ENCODE measurements at regions not wholly inside any gene's neighbourhood (a gene's known extent, or its start where the extent isn't known, plus 50 kb on each side); places are given as distances from the start of the nearest gene placed in this dataset.

DNA sequence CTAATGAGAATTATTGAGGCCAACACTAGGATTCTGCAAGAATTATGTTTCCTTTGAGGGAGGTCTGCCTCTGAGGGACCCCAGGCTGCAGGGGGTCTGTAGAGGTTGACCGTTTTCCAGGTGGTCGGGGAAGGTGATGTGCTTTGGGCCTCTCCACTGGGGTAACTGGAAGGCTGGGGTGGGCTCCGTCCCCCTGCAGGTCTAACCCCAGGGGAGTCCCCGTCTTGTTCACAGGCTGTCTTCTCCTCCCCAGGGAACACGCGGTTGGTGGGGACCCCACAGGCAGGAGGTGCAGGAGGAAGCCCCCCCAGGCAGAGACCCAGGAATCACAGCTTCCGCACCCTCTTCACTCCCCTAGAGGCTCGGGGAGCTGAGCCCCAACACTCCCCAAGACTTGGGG is 726.4 kb downstream of the BRD1 start:
- DNase-seq (ENCODE audit: low read depth in 2 of 3, low spot score in 2 of 3), result no peak

DNA sequence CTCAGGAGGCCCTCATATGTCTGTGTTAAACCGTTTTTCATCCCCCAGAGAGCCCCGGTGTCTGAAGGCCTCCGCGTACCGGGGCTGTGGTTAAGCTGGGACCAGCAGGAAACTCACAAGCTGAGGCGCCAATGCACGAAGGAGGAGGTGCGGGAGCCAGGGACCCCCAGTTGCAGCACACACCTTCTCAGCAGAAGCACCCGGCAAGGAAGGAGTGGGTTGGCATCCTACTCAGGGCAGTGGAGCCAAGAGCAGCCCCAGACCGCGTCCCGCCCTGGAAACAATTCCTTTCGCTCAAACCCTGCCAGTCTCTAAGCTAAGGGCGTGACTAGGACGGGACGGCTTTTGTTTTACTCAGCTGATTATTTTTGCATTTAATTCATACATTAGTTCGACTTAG is 726.9 kb downstream of the BRD1 start:
- no peak for DNase-seq (ENCODE audit: low read depth in 2 of 3, low spot score in 2 of 3)

DNA sequence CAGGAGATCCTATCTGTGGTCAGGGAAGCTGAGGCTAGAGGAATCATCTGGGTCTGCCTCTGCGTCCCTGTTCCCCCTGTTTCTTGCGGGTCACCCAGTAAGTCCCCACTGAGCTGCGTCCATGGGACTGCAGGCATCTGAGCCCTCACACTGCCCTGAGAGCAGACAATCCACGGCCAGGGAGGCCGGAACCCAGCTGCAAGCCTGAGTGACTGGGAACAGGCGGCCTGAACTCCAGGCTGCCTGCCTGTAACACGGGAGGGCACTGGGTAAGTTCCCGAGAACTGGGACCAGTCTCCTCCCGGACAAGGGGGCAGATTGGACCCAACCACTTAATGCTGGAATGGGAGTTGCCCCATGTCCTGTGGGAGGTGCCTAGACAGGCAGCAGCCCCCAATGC is 727.4 kb downstream of the BRD1 start:
- DNase-seq (ENCODE audit: low read depth in 2 of 3, low spot score in 2 of 3), result no peak

DNA sequence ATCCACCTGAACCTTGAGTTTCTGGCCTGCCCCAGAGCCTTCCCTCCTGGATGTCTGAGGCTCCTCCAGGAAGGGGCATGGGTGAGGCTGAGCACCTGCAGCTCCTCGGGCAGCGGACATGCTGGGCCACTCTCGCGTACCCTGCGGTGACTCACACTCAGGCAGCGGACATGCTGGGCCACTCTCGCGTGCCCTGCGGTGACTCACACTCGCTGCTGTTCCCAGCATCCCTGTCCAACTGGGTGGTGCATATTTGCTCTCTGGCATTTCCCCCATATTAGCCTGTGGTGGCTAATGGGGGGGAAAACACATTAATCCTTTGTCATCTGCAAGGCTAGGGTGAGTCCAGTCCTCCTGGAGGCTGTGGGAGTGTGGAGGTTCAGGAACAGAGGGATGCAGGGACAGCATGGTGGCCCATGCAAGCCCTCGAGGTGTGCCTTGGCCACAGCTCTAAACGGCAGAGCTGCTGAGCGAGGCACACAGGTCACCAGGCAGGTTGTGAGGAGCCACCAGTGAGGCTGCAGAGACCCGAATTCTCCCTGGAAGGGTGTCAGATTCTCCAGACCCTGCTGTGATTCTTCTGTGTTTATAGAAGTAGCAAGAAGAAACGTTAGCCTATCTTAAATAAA is 728.1 kb downstream of the BRD1 start:
- DNase-seq (ENCODE audit: low read depth in 2 of 3, low spot score in 2 of 3), result no peak

DNA sequence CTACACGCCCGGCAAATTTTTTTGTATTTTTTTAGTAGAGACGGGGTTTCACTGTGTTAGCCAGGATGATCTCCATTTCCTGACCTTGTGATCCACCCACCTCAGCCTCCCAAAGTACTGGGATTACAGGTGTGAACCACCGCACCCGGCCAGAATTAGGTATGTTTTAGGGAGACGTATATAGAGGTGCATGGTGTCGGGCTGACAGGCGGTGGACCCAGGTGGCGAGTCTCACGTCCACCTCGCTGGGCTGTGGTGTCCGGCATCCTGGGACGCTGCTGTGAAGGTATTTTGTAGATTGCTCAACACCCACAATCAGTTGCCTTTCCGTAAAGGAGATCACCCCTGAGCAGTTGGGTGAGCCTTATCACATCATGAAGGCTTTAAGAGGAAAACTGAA is 728.6 kb downstream of the BRD1 start:
- no peak for DNase-seq (ENCODE audit: low read depth in 2 of 3, low spot score in 2 of 3)

DNA sequence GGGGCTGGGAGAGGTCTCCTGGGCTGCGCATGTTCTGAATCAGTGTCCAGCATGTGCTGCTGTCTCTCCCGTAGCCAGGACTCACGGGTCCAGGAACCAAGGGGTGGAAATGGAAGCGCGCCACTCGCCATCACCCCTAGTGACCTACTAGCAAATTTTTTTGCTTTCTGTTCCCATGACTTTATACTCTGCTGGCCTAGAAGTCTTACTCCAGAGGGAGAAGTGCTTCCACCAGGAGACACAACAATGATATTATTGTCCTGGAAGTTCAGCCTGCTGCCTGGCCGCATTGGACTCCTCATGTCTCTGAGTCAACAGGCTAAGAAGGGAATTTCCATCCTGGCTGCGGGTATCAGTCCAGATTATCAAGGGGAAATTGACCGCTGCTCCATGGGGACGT is 729.7 kb downstream of the BRD1 start:
- DNase-seq (ENCODE audit: low read depth in 2 of 3, low spot score in 2 of 3), result no peak

DNA sequence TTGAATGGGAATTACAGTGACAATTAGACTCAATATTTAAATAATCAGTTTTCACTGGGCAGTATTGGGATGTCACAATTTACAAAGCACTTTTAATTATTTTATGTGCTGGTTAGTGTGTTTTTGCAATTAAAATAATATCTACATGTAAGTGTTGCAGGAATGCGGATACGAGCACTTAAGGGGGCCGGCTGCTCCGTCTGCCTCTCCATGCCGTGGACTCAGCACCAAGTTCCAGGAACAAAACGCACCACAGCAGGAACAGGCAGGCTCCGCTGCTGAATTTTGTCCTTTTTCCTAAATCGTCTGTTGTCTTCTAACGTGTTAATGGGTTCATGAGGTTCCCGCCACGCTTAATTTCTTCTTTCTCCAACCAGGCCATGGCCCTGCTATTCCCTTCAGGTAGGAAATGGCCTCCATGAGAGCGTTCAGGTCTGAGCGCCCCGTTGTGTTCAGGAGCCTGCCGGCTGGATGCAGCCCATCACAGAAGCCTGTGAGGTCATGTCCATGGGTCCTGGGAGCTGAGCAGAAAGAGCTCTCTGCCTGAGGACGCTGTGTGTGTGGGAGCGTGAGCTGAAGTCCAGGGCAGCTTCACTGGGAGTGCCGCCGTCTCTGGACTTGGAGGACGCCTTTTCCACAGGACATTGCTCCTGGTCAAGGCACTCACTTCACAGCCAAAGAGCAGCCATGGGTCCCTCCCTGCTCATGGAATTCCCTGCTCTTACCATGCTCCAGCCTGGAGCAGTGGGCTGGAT is 730.3 kb downstream of the BRD1 start:
- no peak for DNase-seq (ENCODE audit: low read depth in 2 of 3, low spot score in 2 of 3)

DNA sequence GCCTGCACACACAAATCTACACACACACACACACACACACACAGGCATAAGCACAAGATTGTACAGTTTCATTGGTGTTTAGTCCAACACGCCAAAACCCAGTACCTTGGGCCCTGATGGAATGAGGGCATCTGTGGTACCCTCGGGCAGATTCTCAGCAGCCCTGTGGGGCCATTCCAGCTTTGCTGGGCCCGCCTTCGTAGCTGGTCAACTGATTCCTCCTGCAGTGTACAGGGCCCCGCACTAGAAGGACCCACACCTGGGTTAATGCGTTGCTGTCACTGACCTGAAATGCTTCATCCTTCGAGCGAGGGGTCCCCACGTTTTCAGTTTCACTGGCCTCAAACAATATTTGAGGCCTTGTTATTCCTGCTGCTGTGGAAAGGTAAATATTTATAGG is 731.2 kb downstream of the BRD1 start:
- DNase-seq (ENCODE audit: low read depth in 2 of 3, low spot score in 2 of 3), result no peak

DNA sequence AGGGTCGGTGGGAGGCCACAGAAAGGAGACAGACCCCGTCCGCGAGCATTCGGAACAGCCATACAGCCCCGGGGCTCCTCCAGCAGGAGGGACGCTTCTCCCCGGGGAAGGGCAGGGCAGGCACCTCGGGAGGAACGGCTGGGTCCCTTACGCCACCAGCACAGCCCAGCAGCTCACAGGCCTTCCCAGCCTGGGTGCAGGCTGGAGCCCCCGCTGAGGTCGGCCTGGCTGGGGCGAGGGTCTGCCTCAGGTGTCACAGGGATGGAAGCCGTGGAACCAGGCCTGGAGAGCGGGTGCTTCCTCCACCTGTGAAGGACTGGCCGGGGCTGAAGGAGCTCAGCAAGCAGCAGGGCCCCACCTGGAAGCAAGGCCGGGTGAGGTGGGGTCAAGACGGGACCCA is 732.3 kb downstream of the BRD1 start:
- no peak for DNase-seq (ENCODE audit: low read depth in 2 of 3, low spot score in 2 of 3)

DNA sequence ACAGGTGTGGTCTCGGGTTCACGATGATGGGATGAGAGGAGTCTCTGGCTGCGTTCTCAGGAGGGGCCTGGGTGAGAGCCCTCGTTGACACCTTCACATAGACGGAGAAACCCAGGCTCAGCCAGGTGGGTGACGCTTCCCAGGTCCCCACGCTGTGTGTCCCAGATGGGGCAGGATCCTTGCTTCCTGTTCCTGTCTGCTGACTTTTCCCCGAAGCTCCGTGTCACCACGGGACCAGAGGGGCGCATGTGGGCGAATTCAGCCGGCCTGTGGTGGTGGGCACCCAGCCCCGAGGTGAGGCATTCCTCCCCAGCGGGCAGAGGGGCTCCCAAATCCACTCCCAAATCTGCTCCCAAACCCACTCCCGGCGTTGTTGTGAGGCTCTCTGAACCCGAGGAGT is 732.8 kb downstream of the BRD1 start:
- DNase-seq (ENCODE audit: low read depth in 2 of 3, low spot score in 2 of 3), result no peak

DNA sequence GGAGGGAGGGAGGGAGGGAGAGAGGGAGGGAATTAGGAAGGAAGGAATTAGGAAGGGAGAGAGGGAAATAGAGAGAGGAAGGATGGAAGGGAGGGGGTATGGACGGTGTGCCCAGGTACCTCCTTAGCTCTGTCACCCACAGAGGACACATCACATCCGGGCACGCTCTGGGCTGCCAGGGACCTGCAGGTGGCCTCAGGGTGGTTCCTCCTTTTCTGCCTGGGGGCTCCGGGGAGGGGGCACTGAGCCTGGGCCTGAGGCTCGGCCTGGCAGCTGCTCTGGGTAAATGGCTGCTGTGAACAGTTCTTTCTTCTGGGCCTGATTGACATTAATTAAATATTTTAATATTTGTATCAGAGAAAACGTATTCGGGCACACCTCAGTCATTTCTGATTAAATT is 733.5 kb downstream of the BRD1 start:
- peak in 2 of 3 donors; percentile 36 to 71 for DNase-seq (ENCODE audit: low read depth in 2 of 3, low spot score in 2 of 3)

DNA sequence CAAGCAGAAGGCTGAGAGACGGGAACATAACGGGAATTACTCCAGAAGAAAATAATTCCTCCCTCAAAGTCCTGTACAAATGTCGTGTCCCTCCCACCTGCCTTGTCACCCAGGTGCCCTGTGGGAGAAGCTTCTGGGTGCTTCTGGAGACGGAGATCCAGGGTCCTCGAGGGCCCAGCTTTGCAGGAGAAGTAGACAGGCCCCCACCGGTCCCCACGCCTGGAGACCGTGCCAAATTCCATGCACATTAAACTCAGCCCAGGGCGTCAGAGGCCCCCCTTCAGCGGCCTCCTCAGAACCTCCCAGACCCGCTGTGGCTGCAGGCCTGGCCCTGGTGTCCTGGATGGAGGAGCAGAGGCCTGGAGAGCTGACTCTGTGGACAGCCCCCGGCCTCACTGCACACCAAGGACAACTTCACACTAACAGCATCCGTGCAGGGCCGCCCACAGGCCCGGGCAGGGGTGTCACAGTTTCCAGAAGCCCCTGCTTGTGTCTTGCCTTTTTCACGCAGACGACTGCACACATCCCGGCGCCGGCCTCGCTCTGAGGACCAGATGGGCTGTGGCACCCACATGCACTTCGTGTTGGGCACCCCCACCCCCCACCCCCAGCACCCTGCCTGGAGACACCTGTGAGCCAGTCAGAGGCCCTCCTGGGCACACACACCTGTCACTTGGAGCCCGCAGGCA is 734.3 kb downstream of the BRD1 start:
- DNase-seq (ENCODE audit: low read depth in 2 of 3, low spot score in 2 of 3), result no peak

DNA sequence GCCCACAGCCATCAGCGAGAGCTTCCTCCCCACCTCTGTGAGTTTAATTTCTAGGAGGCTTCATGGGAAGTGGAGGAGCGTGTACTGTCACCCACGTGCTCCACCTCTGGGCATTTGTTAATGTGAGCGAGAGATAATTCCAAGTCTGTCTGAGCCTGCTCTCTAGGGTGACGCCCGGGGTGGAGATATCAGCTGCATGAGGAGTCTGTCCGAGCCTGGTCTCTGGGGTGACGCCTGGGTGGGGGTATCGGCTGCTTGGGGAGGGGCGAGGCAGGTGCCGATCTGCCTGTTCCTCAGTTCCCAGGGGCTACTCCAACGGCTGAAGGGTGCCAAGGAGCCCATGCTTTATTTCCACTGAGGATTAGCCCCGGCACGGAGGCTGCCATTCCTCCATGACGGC is 735.0 kb downstream of the BRD1 start:
- DNase-seq (ENCODE audit: low read depth in 2 of 3, low spot score in 2 of 3), result no peak

DNA sequence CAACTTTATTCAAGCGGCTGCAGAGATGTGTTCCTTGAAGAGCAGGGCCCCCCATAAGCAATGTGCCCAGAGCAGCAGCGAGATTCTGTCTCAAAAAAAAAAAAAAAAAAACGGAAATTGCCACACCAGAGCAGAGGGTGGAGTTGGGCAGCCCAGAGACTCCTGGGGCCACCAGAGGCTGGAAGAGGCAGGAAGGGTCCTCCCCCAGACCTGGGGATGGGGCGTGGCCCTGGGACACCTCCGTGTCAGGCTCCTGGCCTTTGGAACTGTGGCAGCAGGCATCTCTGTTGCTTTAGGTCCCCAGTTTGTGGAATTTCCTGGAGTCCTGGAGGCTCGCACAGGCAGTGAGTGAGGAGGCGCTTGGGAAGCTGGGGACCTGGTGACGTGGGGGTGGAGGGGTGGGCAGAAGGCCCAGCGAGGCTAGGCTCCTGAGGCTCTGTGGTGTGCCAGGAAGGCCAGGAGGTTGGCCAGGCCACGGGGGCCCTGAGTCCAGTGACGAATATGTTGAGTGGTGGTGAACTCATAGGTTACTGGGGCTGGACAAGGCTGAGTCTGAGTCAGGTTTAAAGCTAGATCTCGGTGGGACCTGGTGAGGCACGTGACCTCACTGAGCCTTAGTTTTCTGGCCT is 735.6 kb downstream of the BRD1 start:
- DNase-seq (ENCODE audit: low read depth in 2 of 3, low spot score in 2 of 3), result no peak

DNA sequence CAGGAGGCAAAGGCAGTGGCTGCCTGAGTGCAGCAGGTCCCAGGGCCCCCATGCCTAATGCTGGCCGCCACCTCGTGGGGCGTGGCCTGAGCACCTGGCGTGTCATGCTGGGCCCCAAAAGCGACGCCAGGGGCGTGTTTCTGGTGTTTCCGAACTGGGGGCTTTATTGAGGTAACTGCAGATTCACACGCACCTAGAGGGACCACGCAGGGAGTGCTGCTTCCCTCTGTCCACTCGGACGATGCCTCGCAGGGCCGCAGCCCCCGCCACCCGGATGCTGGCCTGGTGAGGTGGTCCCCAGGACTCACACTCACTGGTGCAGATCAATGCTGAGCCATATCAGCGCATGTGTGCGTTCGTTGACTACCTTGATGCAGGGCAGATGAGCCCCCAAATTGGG is 736.2 kb downstream of the BRD1 start:
- no peak for DNase-seq (ENCODE audit: low read depth in 2 of 3, low spot score in 2 of 3)

DNA sequence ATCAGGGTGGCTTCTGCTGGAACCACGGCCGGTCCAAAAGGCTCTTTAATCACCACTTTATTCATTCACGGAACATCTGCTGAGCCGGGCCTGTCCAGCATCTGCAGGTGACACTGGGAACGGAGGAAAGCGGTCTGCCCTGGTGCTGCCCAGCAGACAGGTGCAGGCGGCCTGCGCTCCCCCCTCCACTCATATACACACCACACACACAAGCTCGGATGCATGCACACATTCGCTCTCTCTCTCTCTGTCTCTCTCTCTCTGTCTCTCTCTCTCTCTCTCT is 736.9 kb downstream of the BRD1 start:
- DNase-seq (ENCODE audit: low read depth in 2 of 3, low spot score in 2 of 3), result no peak

DNA sequence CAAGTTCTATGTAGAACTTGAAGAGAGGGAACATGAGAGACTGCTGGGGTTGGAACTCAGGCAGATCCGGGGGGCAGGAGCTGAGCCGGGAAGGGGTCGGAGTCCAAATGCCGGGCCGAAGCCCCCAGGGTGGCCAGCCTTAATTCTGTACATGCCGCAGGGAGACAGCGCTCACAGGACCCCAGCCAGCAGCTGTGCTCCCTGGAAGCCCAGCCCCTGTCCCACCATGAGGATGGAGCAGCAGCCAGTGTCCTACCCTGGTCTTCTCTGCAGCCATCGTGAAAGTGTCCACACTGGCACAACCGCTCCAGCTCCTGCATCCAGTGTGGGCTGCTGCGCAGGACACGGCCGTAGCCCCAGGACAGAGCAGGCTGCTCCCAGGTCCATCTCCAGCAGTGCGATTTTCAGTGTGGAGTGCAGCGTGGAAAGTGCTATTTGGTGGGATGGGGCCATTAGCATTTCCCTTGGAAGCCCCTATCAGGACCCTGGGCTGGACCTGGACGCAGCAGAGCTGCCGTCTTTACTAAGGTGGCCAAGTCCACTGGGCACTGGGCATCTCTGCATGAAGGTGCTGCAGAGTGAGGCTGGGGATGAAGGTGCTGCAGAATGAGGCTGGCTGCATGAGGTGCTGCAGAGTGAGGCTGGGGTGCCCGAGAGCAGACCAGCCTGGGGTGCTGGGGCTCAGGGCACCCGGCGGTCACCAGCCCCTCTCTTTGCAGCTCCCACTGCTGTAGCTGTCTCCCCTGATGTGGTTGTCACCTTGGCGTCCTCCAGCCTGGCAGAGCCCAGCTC is 737.4 kb downstream of the BRD1 start:
- no peak for DNase-seq (ENCODE audit: low read depth in 2 of 3, low spot score in 2 of 3)

DNA sequence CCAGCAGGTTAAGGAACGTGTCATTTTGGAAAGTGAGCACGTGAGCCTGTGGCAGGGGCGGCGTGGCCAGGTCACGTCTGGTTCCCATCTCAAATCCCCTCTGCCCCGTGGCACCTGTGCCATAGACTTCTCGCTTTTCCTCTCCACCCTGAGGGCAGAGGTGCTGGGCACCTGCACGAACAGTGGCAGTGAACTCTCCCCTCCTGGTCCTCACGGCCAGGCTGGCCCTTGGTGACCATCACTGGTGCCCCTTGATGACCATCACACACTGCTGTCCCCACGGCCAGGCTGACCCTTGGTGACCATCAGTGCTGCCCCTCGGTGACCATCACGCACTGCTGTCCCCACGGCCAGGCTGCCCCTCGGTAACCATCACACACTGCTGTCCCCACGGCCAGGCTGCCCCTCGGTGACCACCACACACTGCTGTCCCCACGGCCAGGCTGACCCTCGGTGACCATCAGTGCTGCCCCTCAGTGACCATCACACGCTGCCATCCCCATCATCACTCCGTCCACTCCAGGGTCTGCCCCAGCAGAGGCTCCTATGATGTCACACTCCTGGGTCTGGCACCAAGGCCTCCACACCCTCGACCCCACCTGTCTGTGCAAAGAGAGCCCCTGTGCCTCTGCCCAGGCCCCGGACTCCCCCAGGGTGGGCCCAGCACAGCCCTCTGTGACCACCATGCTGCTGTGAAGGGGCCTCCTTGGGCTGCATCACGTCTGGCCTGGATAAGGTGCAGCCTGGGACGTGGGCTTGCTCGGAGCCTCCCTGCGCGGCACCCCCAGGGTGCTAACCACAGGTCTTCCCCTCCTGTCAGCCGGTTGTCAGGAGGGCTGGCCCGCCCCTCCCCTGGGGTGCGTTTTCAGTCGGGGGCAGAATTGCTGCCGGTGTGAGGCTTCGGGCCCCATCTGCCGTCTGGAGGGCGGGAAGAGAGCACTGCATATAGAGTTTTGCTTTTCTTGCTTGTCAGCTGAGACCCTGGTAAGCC is 738.6 kb downstream of the BRD1 start:
- DNase-seq (ENCODE audit: low read depth in 2 of 3, low spot score in 2 of 3), result no peak

DNA sequence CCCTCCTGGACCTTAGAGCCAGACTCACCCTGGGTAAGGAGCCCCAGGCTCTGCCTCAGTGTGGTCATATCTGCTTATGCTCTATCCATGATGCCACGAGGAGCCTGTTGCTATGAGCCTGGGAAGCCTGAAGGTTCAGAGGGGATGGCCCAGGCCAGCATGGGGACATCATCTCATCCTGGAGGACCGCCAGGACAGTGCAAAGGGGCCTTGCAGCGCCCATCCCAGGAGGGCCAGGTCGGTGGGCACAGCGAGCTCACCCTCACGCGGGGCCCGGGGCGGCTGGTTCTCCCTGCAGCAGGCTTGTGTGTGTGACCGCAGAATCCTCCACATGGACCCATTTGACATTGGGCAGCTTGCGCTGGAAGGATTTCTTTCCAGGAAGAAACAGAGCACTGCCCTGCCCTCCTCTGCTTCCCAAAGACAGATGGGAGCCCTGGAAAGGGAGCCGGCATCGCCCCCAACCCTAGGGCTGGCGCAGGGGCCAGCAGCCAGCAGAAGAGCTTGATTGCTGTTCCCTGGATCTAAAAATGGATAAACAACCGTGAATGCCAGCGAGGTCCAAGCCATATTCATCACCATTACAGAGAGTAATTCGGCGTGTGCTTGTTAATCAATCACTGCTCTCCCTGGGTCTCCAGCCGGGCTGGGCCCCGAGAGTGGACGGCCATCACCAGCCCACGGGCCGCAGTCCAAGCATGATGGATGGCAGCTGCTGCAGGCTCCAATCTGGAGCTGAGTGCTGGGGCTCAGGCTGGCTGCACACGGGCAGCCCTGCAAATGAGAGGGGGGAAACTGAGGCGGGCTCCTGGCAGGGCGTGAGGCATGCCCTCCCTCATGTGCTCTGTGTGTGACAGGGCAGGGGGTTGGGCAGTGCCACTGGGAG is 739.7 kb downstream of the BRD1 start:
- DNase-seq (ENCODE audit: low read depth in 2 of 3, low spot score in 2 of 3), result no peak

Measured in hematopoietic multipotent progenitor cell (in vitro differentiated cells).